GM19324 (cell line): ENCODE measurements at regions not wholly inside any gene's neighbourhood (a gene's known extent, or its start where the extent isn't known, plus 50 kb on each side); places are given as distances from the start of the nearest gene placed in this dataset.
"Not testable (repeated sequence)": the region's sequence is repeated elsewhere in the genome, so short reads cannot be mapped to it uniquely, and the experiment has no call there.

Experiments
- ATAC-seq: cut with Tn5 transposase; IDR thresholded peaks from one replicate; pipeline ENCODE4 v1.9.1; 2021; ENCODE audit warnings: mild to moderate bottlenecking, moderate library complexity; ENCODE audit not compliant: unreplicated experiment, low FRiP score

- peak; percentile 59 for ATAC-seq
These were observed 53.9 kb downstream of the OTOR start for GRCh38 chr20:16801919-16802651.

- no peak for ATAC-seq
These were observed 54.4 kb downstream of the OTOR start for GRCh38 chr20:16802652-16802935.

- no peak for ATAC-seq
These were observed 56.0 kb downstream of the OTOR start for GRCh38 chr20:16803965-16804792.

- no peak for ATAC-seq
These were observed 56.6 kb downstream of the OTOR start for GRCh38 chr20:16804793-16805187.

GRCh38 chr20:16806061-16806460, 57.9 kb downstream of the OTOR start:
- no peak for ATAC-seq

- ATAC-seq, result no peak
These were observed 58.7 kb downstream of the OTOR start for GRCh38 chr20:16806886-16807285.

- ATAC-seq, result no peak
These were observed 60.6 kb downstream of the OTOR start for GRCh38 chr20:16808796-16809195.

- ATAC-seq, result no peak
These were observed 62.1 kb downstream of the OTOR start for GRCh38 chr20:16810216-16810615.

GRCh38 chr20:16816192-16816591, 68.0 kb downstream of the OTOR start:
- no peak for ATAC-seq

- ATAC-seq, result no peak
These were observed 71.3 kb downstream of the OTOR start for GRCh38 chr20:16819483-16819882.

- ATAC-seq, result no peak
These were observed 73.3 kb downstream of the OTOR start for GRCh38 chr20:16821211-16822089.

GRCh38 chr20:16824664-16825063, 76.5 kb downstream of the OTOR start:
- no peak for ATAC-seq

GRCh38 chr20:16828666-16829305, 80.6 kb downstream of the OTOR start:
- no peak for ATAC-seq

GRCh38 chr20:16835690-16836089, 87.5 kb downstream of the OTOR start:
- ATAC-seq, result not testable (repeated sequence)

- ATAC-seq, result no peak
These were observed 94.4 kb downstream of the OTOR start for GRCh38 chr20:16842486-16843120.

- ATAC-seq, result no peak
These were observed 96.2 kb downstream of the OTOR start for GRCh38 chr20:16844406-16844805.

- no peak for ATAC-seq
These were observed 97.8 kb downstream of the OTOR start for GRCh38 chr20:16846006-16846405.

GRCh38 chr20:16848061-16848460, 99.9 kb downstream of the OTOR start:
- ATAC-seq, result no peak

- ATAC-seq, result no peak
These were observed 100.4 kb downstream of the OTOR start for GRCh38 chr20:16848526-16848925.

GRCh38 chr20:16860914-16861313, 112.8 kb downstream of the OTOR start:
- no peak for ATAC-seq
